HEK293 (cell line): ENCODE measurements at regions not wholly inside any gene's neighbourhood (a gene's known extent, or its start where the extent isn't known, plus 50 kb on each side); places are given as distances from the start of the nearest gene placed in this dataset.

Experiments used
- BCL11B ChIP-seq: fragments of 450-650 bp; formaldehyde crosslinking; IDR thresholded peaks from 2 replicates; pipeline ENCODE4 v1.5.1; 2016; ENCODE audit warnings: low read depth, missing biosample characterization, missing genetic modification characterization
- CTCF ChIP-seq: fragments of 450-650 bp; formaldehyde crosslinking; IDR thresholded peaks from 2 replicates; pipeline ENCODE4 v1.5.1; 2016; ENCODE audit warnings: missing biosample characterization, missing genetic modification characterization
- PATZ1 ChIP-seq: fragments of 450-650 bp; formaldehyde crosslinking; IDR thresholded peaks from 2 replicates; pipeline ENCODE4 v1.5.1; 2016; ENCODE audit warnings: missing biosample characterization, missing genetic modification characterization
- PRDM10 ChIP-seq: fragments of 450-650 bp; formaldehyde crosslinking; IDR thresholded peaks from 2 replicates; pipeline ENCODE4 v1.5.1; 2016; ENCODE audit warnings: missing biosample characterization, missing genetic modification characterization
- REST ChIP-seq: fragments of 450-650 bp; formaldehyde crosslinking; IDR thresholded peaks from 2 replicates; pipeline ENCODE4 v1.5.1; 2016; ENCODE audit warnings: missing biosample characterization, missing genetic modification characterization
- ZFP37 ChIP-seq: fragments of 450-650 bp; formaldehyde crosslinking; IDR thresholded peaks from 2 replicates; pipeline ENCODE4 v1.5.1; 2016; ENCODE audit warnings: missing biosample characterization, missing genetic modification characterization
- ZNF121 ChIP-seq: fragments of 450-650 bp; formaldehyde crosslinking; IDR thresholded peaks from 2 replicates; pipeline ENCODE4 v1.5.1; 2016; ENCODE audit warnings: missing biosample characterization, missing genetic modification characterization
- ZNF174 ChIP-seq: fragments of 450-650 bp; formaldehyde crosslinking; IDR thresholded peaks from 2 replicates; pipeline ENCODE4 v1.5.0; 2017; ENCODE audit warnings: missing biosample characterization, mild to moderate bottlenecking, missing genetic modification characterization
- ZNF354C ChIP-seq: fragments of 450-650 bp; formaldehyde crosslinking; IDR thresholded peaks from 2 replicates; pipeline ENCODE4 v1.5.1; 2016; ENCODE audit warnings: missing biosample characterization, missing genetic modification characterization, low read depth, borderline replicate concordance
- ZNF449 ChIP-seq: fragments of 450-650 bp; formaldehyde crosslinking; IDR thresholded peaks from 2 replicates; pipeline ENCODE4 v1.5.1; 2017; ENCODE audit warnings: missing biosample characterization, mild to moderate bottlenecking, missing genetic modification characterization, moderate library complexity
- ZNF558 ChIP-seq: fragments of 450-650 bp; formaldehyde crosslinking; IDR thresholded peaks from 2 replicates; pipeline ENCODE4 v1.5.1; 2016; ENCODE audit warnings: missing biosample characterization, missing genetic modification characterization
- ZNF660 ChIP-seq: fragments of 450-650 bp; IDR thresholded peaks from 2 replicates; pipeline ENCODE4 v1.5.1; 2018; ENCODE audit warnings: missing biosample characterization, mild to moderate bottlenecking, missing genetic modification characterization
- ZNF692 ChIP-seq: fragments of 450-650 bp; formaldehyde crosslinking; IDR thresholded peaks from 2 replicates; pipeline ENCODE4 v1.5.1; 2016; ENCODE audit warnings: missing biosample characterization, missing genetic modification characterization
- ZSCAN16 ChIP-seq: fragments of 450-650 bp; formaldehyde crosslinking; IDR thresholded peaks from 2 replicates; pipeline ENCODE4 v1.5.1; 2016; ENCODE audit warnings: missing biosample characterization, missing genetic modification characterization

- TF ChIP-seq BCL11B (tag by site-specific recombination) (no peak), CTCF (tag by site-specific recombination) (no peak), REST (no peak), ZNF354C (tag by site-specific recombination) (no peak), ZSCAN16 (tag by site-specific recombination) (no peak), ZNF558 (tag by site-specific recombination) (no peak), ZFP37 (tag by site-specific recombination) (no peak), ZNF449 (tag by site-specific recombination) (no peak), ZNF660 (tag by site-specific recombination) (no peak), ZNF121 (no peak), ZNF174 (tag by site-specific recombination) (no peak), ZNF692 (tag by site-specific recombination) (no peak), PRDM10 (tag by site-specific recombination) (no peak), PATZ1 (tag by site-specific recombination) (no peak)
Measured at GRCh38 chr6:137788248-137788647, 78.8 kb upstream of the TNFAIP3 start.
